GM19035 (cell line): ENCODE measurements at regions not wholly inside any gene's neighbourhood (a gene's known extent, or its start where the extent isn't known, plus 50 kb on each side); places are given as distances from the start of the nearest gene placed in this dataset.

Experiments used
- ATAC-seq: cut with Tn5 transposase; IDR thresholded peaks from one replicate; pipeline ENCODE4 v1.9.1; 2021; ENCODE audit not compliant: unreplicated experiment

GRCh38 chr6:95489185-95489863 is 88.0 kb upstream of the MANEA start:
- ATAC-seq, result no peak

DNA sequence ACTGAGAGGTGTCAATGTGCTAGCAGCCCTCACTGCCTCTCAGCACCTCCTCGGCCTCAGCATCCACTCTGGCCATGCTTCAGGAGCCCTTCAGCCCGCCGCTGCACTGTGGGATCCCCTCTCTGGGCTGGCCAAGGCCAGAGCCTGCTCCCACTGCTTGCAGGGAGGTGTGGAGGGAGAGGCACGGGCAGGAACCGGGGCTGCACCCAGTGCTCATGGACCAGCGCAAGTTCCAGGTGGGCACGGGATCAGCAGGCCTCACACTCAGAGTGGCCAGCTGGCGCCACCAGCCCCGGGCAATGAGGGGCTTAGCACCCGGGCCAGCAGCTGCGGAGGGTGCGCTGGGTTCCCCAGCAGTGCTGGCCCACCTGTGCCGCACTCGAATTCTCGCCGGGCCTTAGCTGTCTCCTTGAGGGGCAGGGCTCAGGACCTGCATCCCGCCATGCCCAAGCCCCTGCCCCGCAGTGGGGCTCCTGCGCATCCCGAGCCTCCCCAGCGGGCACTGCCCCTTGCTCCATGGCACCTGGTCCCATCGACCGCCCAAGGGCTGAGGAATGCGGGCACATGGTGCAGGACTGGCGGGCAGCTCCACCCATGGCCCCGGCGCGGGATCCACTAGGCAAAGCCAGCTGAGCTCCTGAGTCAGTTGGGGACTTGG is 80.4 kb upstream of the MANEA start:
- no peak for ATAC-seq

GRCh38 chr6:95501032-95501904 is 76.1 kb upstream of the MANEA start:
- ATAC-seq, result no peak

DNA sequence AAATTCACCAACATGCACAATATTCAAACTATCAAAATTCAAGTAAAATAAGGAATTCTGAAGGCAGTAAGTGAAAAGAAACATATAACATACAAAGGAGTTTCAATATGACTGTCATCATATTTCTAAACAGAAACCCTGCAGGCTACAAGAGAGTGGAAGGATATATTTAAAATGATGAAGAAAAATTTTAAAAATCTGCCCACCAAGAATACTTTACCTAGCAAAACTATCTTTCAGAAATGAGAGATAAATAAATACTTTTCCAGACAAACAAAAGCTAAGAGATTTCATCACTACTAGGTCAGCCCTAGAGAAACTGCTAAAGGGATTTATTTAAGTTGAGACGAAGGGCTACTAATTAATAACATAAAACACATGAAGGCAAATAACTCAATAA is 73.8 kb upstream of the MANEA start:
- ATAC-seq, result no peak

DNA sequence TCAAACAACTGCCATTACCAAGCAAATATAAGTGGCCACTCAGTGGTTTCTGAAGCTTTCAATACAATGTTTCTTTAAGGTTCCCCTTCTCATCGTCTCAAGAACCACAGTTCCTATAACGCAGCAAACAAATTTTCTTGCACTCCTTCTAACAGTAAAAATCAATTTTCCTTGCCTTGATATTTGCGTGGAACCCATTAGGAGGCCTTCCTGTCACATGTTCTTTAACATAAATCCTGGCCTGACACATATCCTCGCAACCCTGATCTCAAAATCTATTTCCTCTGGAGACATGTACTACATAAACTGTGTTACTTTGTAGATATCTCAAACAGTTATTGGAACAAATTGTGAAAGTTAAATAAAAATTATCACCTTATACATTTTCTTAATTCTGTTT is 65.9 kb upstream of the MANEA start:
- no peak for ATAC-seq

DNA sequence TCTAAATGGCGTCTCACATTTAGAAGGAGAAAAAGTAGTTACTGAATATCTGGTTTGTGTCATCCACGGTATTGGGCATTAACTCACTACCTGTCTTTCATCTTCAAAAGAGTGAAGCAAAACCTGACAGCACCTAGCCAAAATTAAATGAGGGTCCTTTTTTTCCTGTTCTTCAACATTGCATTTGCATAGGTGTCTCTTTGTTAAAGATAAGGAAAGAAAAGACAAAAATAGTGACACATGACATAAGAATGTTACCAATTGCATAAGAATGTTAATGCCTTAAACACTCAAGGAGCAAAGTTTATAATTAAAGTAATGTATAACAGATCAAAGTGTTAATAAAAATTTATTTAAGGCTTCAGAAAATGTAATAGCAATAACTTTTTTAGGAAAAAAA is 61.4 kb upstream of the MANEA start:
- ATAC-seq, result no peak

DNA sequence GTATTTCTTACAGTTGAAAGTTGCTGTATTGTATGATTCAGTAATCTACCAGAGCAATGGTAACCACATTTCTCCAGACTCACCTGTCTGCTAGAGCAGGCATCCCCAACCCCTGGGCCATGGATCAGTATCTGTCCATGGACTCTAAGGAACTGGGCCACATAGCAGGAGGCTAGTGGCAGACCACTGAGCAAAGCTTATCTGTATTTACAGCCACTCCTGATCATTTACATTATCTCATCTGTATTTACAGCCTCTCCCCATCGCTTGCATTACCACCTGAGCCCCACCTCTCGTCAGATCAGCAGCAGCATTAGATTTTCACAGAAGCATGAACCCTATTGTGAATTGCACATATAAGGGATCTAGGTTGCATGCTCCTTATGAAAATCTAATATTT is 60.3 kb upstream of the MANEA start:
- ATAC-seq, result no peak

DNA sequence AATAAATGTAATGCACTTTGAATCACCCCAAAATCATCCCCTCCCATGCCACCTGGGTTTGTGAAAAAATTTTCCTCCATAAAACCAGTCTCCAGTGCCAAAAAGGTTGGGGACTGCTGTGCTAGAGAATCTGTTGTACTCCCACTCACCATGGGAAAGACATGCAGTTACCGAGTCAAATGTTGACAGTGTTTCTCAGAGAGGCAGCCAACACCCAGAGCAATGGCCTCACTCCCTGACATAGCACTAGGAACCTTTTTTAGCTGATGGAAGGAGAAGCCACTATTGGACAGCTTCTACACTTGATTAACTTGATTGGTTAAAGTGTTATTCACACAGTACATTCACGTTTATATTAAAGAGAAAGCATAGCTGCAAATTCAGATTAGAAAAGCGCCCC is 59.8 kb upstream of the MANEA start:
- no peak for ATAC-seq

GRCh38 chr6:95518630-95519227 is 58.6 kb upstream of the MANEA start:
- ATAC-seq, result no peak

DNA sequence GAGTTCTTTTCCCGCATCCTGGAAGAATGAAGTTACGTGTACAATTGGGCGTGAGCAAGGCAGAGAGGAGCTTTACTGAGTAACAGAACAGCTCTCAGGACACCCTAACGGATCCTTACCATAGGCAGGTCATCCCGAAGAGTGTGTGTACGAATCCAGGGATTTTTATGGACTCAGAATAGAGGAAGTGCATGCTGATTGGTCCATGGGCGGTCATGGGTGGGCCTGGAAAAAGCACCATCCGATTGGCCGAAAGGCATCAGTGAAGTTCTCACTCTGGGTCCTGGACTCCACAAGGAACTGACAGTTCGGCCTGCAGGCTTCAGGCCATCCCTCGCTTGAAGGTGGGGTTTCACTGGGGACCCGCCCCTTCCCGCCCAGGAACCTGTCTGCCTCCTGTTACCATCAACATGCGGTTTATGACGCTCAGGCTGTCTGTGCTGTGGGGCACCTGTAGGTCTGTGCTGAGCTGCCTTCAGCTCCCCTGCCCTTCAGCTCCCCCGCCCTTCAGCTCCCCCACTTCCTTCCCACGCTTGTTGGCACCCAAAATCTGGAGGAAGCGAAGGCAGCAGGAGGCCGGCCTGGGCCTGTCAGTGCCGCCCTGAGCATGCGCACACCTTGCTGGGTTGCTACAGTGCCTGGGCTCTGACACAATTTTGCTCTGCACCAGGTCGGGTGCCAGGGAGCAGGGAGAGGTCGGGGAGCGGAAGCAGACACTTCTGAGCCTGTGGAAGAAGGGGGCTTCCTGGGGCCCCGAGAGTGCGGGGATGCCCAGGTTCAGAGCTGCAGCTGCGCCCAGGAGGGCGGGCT is 57.9 kb upstream of the MANEA start:
- no peak for ATAC-seq

- no peak for ATAC-seq
These were observed 56.2 kb upstream of the MANEA start for GRCh38 chr6:95521181-95521580.
